Ovary (tissue), 3 donors: ENCODE measurements at regions not wholly inside any gene's neighbourhood (a gene's known extent, or its start where the extent isn't known, plus 50 kb on each side); places are given as distances from the start of the nearest gene placed in this dataset.

ENCODE experiments used
- POLR2A ChIP-seq: fragments of 450-650 bp; IDR thresholded peaks from one replicate; pipeline ENCODE4 v1.6.1; 2017; ENCODE audit warnings: antibody characterized with exemption, mild to moderate bottlenecking, moderate library complexity
- TF ChIP-seq, protein P1 (sequence below), 3 donors: fragments of 450-650 bp in 2 of 3; fragments of 200-600 bp in 1 of 3; IDR thresholded peaks; one replicate each; pipeline versions ENCODE4 v1.5.1 to v1.8.0; 2016 to 2022; ENCODE audit warnings: antibody characterized with exemption in 3 of 3, mild to moderate bottlenecking in 1 of 3
- donor health status: DM: no; HTN: no; CAD: no.

DNA sequence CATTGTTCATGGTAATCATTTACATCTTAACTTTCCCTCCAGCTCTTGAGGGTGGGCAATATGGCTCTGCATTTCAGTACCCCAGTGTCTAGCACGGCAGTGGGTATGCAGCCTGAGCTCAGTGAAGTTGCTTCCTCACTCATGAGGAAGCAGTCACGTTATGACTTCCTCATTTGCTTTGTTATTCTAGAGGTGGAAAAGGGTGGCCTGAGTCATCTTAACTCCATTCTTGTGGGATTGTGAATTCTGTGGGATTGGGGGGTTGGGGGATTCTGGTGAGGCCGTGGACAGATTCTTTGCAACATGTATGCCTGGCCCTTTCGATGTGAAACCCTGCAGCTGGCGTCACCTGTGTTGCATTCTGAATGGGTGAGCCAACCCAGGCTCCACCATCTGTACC lies 406.7 kb upstream of the ZNF507 start:
- no peak for TF ChIP-seq POLR2A
- TF ChIP-seq, protein P1, sequence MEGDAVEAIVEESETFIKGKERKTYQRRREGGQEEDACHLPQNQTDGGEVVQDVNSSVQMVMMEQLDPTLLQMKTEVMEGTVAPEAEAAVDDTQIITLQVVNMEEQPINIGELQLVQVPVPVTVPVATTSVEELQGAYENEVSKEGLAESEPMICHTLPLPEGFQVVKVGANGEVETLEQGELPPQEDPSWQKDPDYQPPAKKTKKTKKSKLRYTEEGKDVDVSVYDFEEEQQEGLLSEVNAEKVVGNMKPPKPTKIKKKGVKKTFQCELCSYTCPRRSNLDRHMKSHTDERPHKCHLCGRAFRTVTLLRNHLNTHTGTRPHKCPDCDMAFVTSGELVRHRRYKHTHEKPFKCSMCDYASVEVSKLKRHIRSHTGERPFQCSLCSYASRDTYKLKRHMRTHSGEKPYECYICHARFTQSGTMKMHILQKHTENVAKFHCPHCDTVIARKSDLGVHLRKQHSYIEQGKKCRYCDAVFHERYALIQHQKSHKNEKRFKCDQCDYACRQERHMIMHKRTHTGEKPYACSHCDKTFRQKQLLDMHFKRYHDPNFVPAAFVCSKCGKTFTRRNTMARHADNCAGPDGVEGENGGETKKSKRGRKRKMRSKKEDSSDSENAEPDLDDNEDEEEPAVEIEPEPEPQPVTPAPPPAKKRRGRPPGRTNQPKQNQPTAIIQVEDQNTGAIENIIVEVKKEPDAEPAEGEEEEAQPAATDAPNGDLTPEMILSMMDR (IDR thresholded peaks at IDR 0.05): no peak
